GM19467 (cell line): ENCODE measurements at regions not wholly inside any gene's neighbourhood (a gene's known extent, or its start where the extent isn't known, plus 50 kb on each side); places are given as distances from the start of the nearest gene placed in this dataset.
A peak's percentile ranks its signal among the peaks of the same experiment; 100 is the strongest.

ENCODE experiments used
- ATAC-seq: cut with Tn5 transposase; IDR thresholded peaks from one replicate; pipeline ENCODE4 v1.9.1; 2021; ENCODE audit warnings: mild to moderate bottlenecking, moderate library complexity; ENCODE audit not compliant: unreplicated experiment

GRCh38 chr4:130249002-130249401, 1153.0 kb downstream of the C4orf33 start:
- ATAC-seq, result no peak

- no peak for ATAC-seq
Observed at GRCh38 chr4:130257271-130257670, 1161.3 kb downstream of the C4orf33 start.

- ATAC-seq, result no peak
Observed at GRCh38 chr4:130266814-130267213, 1170.9 kb downstream of the C4orf33 start.

- ATAC-seq, result no peak
Observed at GRCh38 chr4:130288576-130288975, 1192.6 kb downstream of the C4orf33 start.

GRCh38 chr4:130293692-130294091, 1197.7 kb downstream of the C4orf33 start:
- ATAC-seq, result no peak

GRCh38 chr4:130296448-130296847, 1200.5 kb downstream of the C4orf33 start:
- no peak for ATAC-seq

GRCh38 chr4:130306566-130306965, 1210.6 kb downstream of the C4orf33 start:
- ATAC-seq, result no peak

- no peak for ATAC-seq
Observed at GRCh38 chr4:130309221-130309620, 1213.3 kb downstream of the C4orf33 start.

GRCh38 chr4:130322439-130322838, 1226.5 kb downstream of the C4orf33 start:
- no peak for ATAC-seq

- ATAC-seq, result no peak
Observed at GRCh38 chr4:130329036-130329435, 1233.1 kb downstream of the C4orf33 start.

- ATAC-seq, result no peak
Observed at GRCh38 chr4:130333241-130333759, 1237.3 kb downstream of the C4orf33 start.

- ATAC-seq, result no peak
Observed at GRCh38 chr4:130335417-130336194, 1239.7 kb downstream of the C4orf33 start.

GRCh38 chr4:130336585-130337217, 1240.7 kb downstream of the C4orf33 start:
- peak; percentile 64 for ATAC-seq

GRCh38 chr4:130338851-130339250, 1242.9 kb downstream of the C4orf33 start:
- ATAC-seq, result no peak

GRCh38 chr4:130349745-130350144, 1253.8 kb downstream of the C4orf33 start:
- ATAC-seq, result no peak

- ATAC-seq, result no peak
Observed at GRCh38 chr4:130356873-130357272, 1260.9 kb downstream of the C4orf33 start.

- no peak for ATAC-seq
Observed at GRCh38 chr4:130359542-130359941, 1263.6 kb downstream of the C4orf33 start.

GRCh38 chr4:130361616-130362015, 1265.7 kb downstream of the C4orf33 start:
- no peak for ATAC-seq

- ATAC-seq, result no peak
Observed at GRCh38 chr4:130368668-130369067, 1272.7 kb downstream of the C4orf33 start.

GRCh38 chr4:130393231-130393630, 1297.3 kb downstream of the C4orf33 start:
- no peak for ATAC-seq

- ATAC-seq, result no peak
Observed at GRCh38 chr4:130393642-130394041, 1297.7 kb downstream of the C4orf33 start.

- no peak for ATAC-seq
Observed at GRCh38 chr4:130395871-130396270, 1299.9 kb downstream of the C4orf33 start.
